Stomach (tissue), 8 donors: ENCODE measurements at regions not wholly inside any gene's neighbourhood (a gene's known extent, or its start where the extent isn't known, plus 50 kb on each side); places are given as distances from the start of the nearest gene placed in this dataset.

Experiments used
- DNase-seq, 2 donors: peaks; one replicate each; pipeline versions ENCODE4 v3.0.0 to v3.0.0-alpha.2; 2013 to 2019
- H3K27ac ChIP-seq, 5 donors: fragments of 200-600 bp in 4 of 5; sonication (generic) in 4 of 5; one replicate each; pipeline ENCODE4 v1.5.1; 2013 to 2019; ENCODE audit warnings: mild to moderate bottlenecking in 1 of 5, moderate library complexity in 1 of 5
- H3K27me3 ChIP-seq, 3 donors: fragments of 200-600 bp; sonication (generic); one replicate each; pipeline ENCODE4 v1.5.1; 2017 to 2019; ENCODE audit warnings: mixed run types in 1 of 3
- H3K36me3 ChIP-seq, 4 donors: fragments of 200-600 bp; sonication (generic); 1 replicate in 3 of 4; 2 replicates in 1 of 4; pipeline ENCODE4 v1.5.1; 2016 to 2019
- H3K4me1 ChIP-seq, 4 donors: fragments of 200-600 bp; sonication (generic); one replicate each; pipeline ENCODE4 v1.5.1; 2016 to 2019
- H3K4me3 ChIP-seq, 4 donors: fragments of 200-600 bp; sonication (generic) in 3 of 4; one replicate each; pipeline ENCODE4 v1.5.1; 2016 to 2019; ENCODE audit warnings: mild to moderate bottlenecking in 1 of 4
- H3K9me3 ChIP-seq, 4 donors: fragments of 200-600 bp; sonication (generic); one replicate each; pipeline ENCODE4 v1.5.1; 2016 to 2019
- CTCF ChIP-seq, 7 experiments: fragments of 450-650 bp in 4 of 7; fragments of 200-600 bp in 3 of 7; sonication (generic) in 3 of 7; IDR thresholded peaks; one replicate each; pipeline ENCODE4 v1.5.1; 2016 to 2019; ENCODE audit warnings: antibody characterized with exemption in 7 of 7, control low read depth in 2 of 7, mild to moderate bottlenecking in 1 of 7
- EP300 ChIP-seq: sonication (generic); formaldehyde crosslinking; IDR thresholded peaks from one replicate; pipeline ENCODE4 v1.6.1; 2017; ENCODE audit warnings: antibody characterized with exemption
- POLR2A ChIP-seq, 4 donors: fragments of 450-650 bp; IDR thresholded peaks; one replicate each; pipeline ENCODE4 v1.6.1; 2016; ENCODE audit warnings: antibody characterized with exemption in 4 of 4, control low read depth in 2 of 4, mild to moderate bottlenecking in 1 of 4, moderate library complexity in 1 of 4
- POLR2AphosphoS5 ChIP-seq, 3 donors: sonication (generic); formaldehyde crosslinking; IDR thresholded peaks; one replicate each; pipeline ENCODE4 v1.6.1; 2016; ENCODE audit warnings: antibody characterized with exemption in 3 of 3
- WGBS, 5 donors: extraction: QIAGEN DNeasy Blood & Tissue Kit in 3 of 5; methylation state at CpG; one replicate each; pipeline versions ENCODE4 v1.1.5 to v1.1.7; 2013 to 2018; 5-methylcytosine and 5-hydroxymethylcytosine counted together
- intact Hi-C: fragments of 100-400 bp; cut with DNase I; formaldehyde crosslinking; loops from one replicate; pipeline ENCODE4 v1.15.1; 2023; ENCODE audit warnings: low total_unique reads
- donor health status: healthy with polysubstance abuse.
- donor health status: Bipolar disorder and iron deficiency.
- donor health status: healthy.

DNA sequence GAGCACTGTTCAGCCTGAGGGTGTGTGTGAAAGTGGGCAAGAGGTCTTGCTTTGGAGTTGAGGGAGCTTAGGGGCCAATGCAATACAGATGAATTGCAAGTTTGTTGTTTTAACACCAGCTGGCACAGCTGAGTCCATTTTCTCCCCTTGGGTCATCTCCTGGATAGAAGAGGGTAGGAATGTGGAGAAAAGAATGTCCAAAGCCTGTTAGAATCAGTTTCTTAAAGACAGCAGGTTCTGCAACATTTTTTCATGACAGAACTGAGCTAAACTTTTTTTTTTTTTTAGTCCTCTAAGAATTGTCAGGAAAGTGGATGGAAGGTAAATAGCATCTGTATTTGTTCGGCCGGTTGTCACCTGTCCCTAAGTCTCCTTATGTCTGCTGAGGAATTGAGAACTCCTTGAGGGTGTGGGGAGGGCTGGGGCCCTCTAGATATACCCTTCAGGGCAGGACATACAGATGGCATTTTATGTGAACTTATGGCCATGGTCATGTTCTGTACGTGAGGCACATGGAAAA lies 211.1 kb upstream of the CADM1 start:
- Histone ChIP-seq H3K27me3 (peaks cover 0 to 15% (median 0%) of the 10 kb centered on the region in 3 donors), H3K9me3 (no peaks in the 10 kb centered on the region), H3K27ac (no peak overlapping the region), H3K4me1 (peaks cover 0 to 18% (median 4%) of the 10 kb centered on the region in 4 donors), H3K36me3 (no peaks in the 10 kb centered on the region), H3K4me3 (no peak overlapping the region)
- DNase-seq = no peak
- WGBS, 5 donors = 69 to 87% (median 81%) methylated on average over 3 of the region's 3 CpGs
- TF ChIP-seq POLR2A (IDR thresholded peaks at IDR 0.05) = no peak
- TF ChIP-seq EP300 = no peak
- no peak for TF ChIP-seq CTCF (IDR thresholded peaks at IDR 0.05)
- TF ChIP-seq POLR2AphosphoS5 (IDR thresholded peaks at IDR 0.05) = no peak
- intact Hi-C loops = no loop called here

- Histone ChIP-seq H3K4me1 (peaks cover 0 to 12% (median 4%) of the 10 kb centered on the region in 4 donors), H3K4me3 (no peak overlapping the region), H3K36me3 (no peaks in the 10 kb centered on the region), H3K27me3 (peaks cover 0 to 15% (median 0%) of the 10 kb centered on the region in 3 donors), H3K27ac (no peak overlapping the region), H3K9me3 (no peaks in the 10 kb centered on the region)
- no peak for DNase-seq
- TF ChIP-seq POLR2A (IDR thresholded peaks at IDR 0.05) (no peak), CTCF (IDR thresholded peaks at IDR 0.05) (no peak), EP300 (no peak), POLR2AphosphoS5 (IDR thresholded peaks at IDR 0.05) (no peak)
- intact Hi-C loops = no loop called here
Measured at GRCh38 chr11:115712296-115712695, 208.1 kb upstream of the CADM1 start.

DNA sequence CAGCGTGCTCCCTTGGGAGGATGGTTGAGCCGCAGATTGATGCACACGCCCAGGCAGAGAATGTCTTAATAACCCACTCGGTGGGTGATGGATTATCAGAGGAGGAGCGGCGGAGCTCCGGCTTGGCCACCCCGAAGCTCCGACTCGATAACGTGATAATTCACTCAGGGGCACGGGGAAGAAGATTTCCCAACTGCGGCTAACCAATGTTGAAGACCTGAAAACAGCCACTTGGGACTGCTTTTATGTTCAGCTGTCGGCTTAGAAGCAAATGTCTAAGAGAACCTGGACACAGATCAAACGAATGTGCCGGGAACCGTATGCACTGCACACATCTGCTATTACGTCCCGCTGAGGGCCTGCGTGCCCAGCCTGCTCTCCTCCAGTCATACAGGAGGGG lies 206.8 kb upstream of the CADM1 start:
- H3K4me1 ChIP-seq = no peaks in the 10 kb centered on the region
- peak in 1 of 2 donors; percentile 65 for DNase-seq
- no peak overlapping the region for H3K27ac ChIP-seq
- H3K4me3 ChIP-seq = no peak overlapping the region
- no peaks in the 10 kb centered on the region for H3K36me3 ChIP-seq
- TF ChIP-seq EP300 (no peak), CTCF (IDR thresholded peaks at IDR 0.05) (no peak), POLR2AphosphoS5 (IDR thresholded peaks at IDR 0.05) (no peak), POLR2A (IDR thresholded peaks at IDR 0.05) (no peak)
- H3K27me3 ChIP-seq = peaks cover 0 to 12% (median 0%) of the 10 kb centered on the region in 3 donors
- WGBS, 5 donors = 78 to 87% (median 83%) methylated on average over 20 of the region's 20 CpGs
- H3K9me3 ChIP-seq = no peaks in the 10 kb centered on the region
- intact Hi-C loops = no loop called here

DNA sequence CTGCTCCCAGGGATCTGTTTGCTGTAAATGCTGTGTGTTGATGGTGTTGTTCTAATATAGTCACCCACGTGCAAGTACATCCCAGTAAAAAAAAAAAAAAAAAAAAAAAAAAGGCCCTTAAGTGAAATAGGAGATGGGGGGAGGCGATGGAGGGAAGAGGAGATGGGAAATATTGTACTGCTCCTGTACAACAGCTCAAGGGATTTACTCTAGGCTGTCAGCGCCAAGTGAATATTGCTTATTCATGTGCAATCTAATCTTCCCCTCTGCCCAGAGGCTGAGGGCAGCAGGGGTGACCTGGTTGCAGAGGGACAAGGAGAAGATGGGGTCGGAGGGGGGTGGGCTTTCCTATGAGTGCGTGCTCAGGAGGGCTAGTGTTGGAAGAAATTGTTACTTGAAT lies 206.2 kb upstream of the CADM1 start:
- Histone ChIP-seq H3K36me3 (no peaks in the 10 kb centered on the region), H3K27ac (no peak overlapping the region), H3K9me3 (no peaks in the 10 kb centered on the region), H3K4me3 (no peak overlapping the region), H3K27me3 (peaks cover 0 to 12% (median 0%) of the 10 kb centered on the region in 3 donors), H3K4me1 (no peaks in the 10 kb centered on the region)
- WGBS, 5 donors = 69 to 77% (median 73%) methylated on average over 5 of the region's 5 CpGs
- intact Hi-C loops = no loop called here
- DNase-seq = no peak
- TF ChIP-seq POLR2AphosphoS5 (IDR thresholded peaks at IDR 0.05) = no peak
- no peak for TF ChIP-seq CTCF (IDR thresholded peaks at IDR 0.05)
- TF ChIP-seq POLR2A (IDR thresholded peaks at IDR 0.05) = no peak
- TF ChIP-seq EP300 = no peak
